NOMO-1 treated with DMSO at 0.1 percent for 48 hours (cell line): ENCODE measurements at regions not wholly inside any gene's neighbourhood (a gene's known extent, or its start where the extent isn't known, plus 50 kb on each side); places are given as distances from the start of the nearest gene placed in this dataset.

Source experiments
- DNase-seq: peaks from one replicate; lab custom pipeline; 2025; ENCODE audit not compliant: unreplicated experiment; lab: John Stamatoyannopoulos, UW

- DNase-seq = no peak
These were observed 68.8 kb upstream of the ARHGAP18 start for GRCh38 chr6:129778793-129779192.

GRCh38 chr6:129777371-129777770 is 67.4 kb upstream of the ARHGAP18 start:
- DNase-seq = no peak

- peak; percentile 29 for DNase-seq
These were observed 66.8 kb upstream of the ARHGAP18 start for GRCh38 chr6:129776542-129777330.

GRCh38 chr6:129774697-129775447 is 64.9 kb upstream of the ARHGAP18 start:
- DNase-seq = peak; percentile 53

- no peak for DNase-seq
These were observed 63.3 kb upstream of the ARHGAP18 start for GRCh38 chr6:129773304-129773703.

GRCh38 chr6:129771678-129772077 is 61.7 kb upstream of the ARHGAP18 start:
- DNase-seq = no peak

- DNase-seq = no peak
These were observed 58.0 kb upstream of the ARHGAP18 start for GRCh38 chr6:129767776-129768485.

- DNase-seq = peak; percentile 35
These were observed 57.2 kb upstream of the ARHGAP18 start for GRCh38 chr6:129766959-129767728.

- DNase-seq = no peak
These were observed 54.9 kb upstream of the ARHGAP18 start for GRCh38 chr6:129764761-129765407.

- no peak for DNase-seq
These were observed 50.0 kb upstream of the ARHGAP18 start for GRCh38 chr6:129759796-129760605.
